Left renal cortex interstitium (tissue), 4 donors: ENCODE measurements at regions not wholly inside any gene's neighbourhood (a gene's known extent, or its start where the extent isn't known, plus 50 kb on each side); places are given as distances from the start of the nearest gene placed in this dataset.

ENCODE experiments used
- DNase-seq, 4 donors: peaks; one replicate each; pipeline ENCODE4 v3.0.0-alpha.2; 2013; ENCODE audit warnings: low read depth in 4 of 4, low spot score in 2 of 4, missing footprints in 1 of 4

DNA sequence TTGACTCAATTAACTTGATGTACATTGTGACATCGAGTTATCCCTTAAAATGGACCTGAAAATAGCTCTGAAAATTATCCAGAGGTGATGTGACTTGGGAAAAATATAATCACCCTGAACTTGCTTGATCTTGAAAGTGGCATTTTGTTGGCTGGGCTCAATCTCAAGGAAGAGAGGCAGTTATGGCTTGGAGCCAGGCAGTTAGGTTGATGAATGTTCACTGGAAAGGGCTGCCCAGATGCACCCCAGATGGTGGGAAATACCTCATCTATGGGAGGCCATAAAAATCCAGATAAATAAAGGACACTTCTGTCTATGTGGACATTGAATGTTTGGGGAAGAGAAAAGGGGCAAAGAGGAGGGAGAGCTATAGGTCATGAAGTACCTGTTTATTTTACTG lies 55.7 kb upstream of the OR5AN1 start:
- DNase-seq: no peak

DNA sequence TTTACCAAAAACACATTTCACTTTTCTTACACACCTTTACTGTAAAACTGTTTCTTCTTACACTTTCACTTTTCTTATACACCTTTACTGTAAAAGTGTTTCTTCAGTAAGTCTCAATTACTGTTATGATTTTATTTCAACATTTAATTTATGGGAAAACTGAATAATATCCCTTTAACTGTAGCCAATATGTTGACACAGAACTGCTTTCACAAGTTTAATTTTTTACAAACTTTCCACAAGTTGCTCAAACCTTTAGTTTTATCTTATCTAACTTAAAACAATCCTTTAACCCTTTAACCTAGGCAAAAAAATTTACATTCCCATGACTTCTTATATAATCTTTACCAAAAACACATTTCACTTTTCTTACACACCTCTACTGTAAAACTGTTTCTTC lies 63.3 kb upstream of the OR5AN1 start:
- DNase-seq: no peak

DNA sequence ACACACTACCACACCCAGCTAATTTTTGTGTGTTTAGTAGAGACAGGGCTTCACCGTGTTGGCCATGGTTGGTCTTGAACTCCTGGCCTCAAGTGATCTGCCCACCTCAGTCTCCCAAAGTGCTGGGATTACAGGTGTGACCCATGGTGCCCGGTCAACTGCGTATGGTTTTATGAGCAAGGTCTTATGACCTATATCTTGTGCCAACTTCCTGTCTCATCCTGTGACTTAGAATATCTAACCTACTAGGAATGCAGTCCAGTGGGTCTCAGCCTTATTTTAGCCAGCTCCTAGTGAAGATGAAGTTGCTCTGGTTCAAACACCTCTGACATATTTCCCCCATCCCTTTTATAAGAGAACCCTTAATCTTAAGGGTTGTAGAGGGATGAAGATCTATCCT lies 66.1 kb upstream of the OR5AN1 start:
- DNase-seq: no peak

DNA sequence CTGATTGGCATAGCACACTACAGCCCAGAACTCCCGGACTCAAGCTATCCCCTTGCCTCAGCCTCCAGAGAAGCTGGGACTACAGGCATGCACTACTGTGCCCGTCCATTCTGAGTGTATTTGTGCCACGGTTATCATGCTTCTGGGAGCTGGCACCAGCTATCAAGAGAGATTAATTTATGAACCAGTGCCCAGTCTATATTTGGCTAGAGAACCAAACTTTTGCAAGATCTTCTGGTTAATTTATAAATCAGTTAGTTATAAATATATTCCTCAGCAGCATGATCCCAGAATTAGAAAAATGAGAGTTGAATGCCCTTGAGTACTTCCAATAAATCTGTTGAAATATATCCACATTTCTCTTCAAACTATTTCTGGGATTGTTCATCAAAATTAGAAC lies 67.5 kb upstream of the OR5AN1 start:
- DNase-seq: no peak

GRCh38 chr11:59289356-59290181 lies 69.1 kb upstream of the OR5AN1 start:
- DNase-seq: no peak

- DNase-seq: no peak
Measured at GRCh38 chr11:59285716-59286260, 72.9 kb upstream of the OR5AN1 start.

- no peak for DNase-seq
Measured at GRCh38 chr11:59284773-59285129, 72.0 kb upstream of the MPEG1 start.

GRCh38 chr11:59283825-59284772 lies 71.4 kb upstream of the MPEG1 start:
- peak; percentile 11 to 36 (median 16) for DNase-seq

DNA sequence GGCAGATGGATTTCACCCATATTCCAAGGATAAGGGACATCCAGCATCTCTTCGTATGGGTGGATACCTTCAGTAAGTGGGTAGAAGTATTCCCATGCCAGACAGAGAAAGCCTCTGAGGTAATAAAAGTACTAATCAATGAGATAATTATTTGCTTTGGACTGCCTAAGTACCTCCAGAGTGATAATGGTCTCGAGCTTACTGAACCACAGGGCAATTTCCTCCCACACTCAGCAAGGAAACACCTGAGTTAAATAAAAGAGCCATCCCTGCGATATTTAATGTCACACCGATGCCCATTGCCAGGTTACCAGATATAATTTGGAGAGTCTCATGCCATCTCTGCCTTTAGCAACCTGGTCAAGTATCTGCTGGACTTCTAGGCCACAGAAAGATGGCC lies 70.6 kb upstream of the MPEG1 start:
- no peak for DNase-seq

- DNase-seq: no peak
Measured at GRCh38 chr11:59281177-59281576, 68.5 kb upstream of the MPEG1 start.

- no peak for DNase-seq
Measured at GRCh38 chr11:59273373-59273841, 60.7 kb upstream of the MPEG1 start.

DNA sequence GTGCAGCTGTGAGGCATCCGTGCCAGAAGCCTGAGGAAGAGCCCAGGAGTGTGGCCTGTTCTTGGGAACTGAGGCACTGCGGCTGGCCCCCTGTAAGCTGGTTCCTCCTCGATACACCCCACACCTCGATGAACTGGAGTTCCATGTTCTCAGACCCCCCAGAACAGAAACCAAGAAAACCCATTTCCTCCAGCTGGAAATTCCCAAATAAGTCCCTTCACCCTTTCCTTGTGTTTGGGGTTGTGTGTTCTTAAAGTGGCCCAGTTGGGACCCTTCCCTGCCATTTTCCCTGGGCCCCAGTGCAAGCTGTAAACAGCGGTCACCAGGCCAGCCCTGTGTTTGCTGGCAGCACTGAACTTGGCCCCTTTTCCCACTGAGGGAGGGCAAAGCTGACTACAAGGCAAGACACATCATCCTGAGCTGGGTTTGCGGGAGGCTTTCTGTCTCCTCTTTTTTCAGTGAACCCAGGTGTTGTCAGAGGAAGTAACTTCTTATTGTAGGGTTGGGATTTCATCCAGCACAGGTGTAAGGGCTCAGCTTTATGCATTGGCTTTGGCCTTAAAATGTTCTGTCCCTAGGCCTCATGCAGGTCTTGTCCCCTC lies 60.1 kb upstream of the MPEG1 start:
- DNase-seq: no peak

GRCh38 chr11:59271811-59272327 lies 59.1 kb upstream of the MPEG1 start:
- DNase-seq: no peak

- DNase-seq: no peak
Measured at GRCh38 chr11:59271247-59271755, 58.6 kb upstream of the MPEG1 start.

- DNase-seq: no peak
Measured at GRCh38 chr11:59267736-59268475, 55.2 kb upstream of the MPEG1 start.

DNA sequence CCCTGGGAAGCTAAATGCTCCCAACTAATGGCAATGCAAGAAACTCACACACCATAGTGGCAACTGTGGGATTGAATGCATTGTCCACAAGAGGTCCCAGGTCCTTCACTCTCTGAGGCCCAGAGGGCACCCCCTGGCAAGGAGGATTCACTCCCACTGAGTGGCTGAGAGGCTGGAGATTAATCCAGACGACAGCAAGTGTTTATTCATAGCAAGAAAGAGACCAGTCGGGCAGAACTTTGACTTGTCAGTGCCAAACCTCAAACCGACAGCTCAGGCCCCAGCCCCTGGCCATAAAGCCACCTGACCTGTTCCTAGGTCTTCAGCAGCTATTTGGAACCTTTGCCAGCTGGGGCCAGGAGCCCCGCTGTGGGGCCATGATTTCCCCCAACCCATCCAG lies 54.5 kb upstream of the MPEG1 start:
- no peak for DNase-seq

DNA sequence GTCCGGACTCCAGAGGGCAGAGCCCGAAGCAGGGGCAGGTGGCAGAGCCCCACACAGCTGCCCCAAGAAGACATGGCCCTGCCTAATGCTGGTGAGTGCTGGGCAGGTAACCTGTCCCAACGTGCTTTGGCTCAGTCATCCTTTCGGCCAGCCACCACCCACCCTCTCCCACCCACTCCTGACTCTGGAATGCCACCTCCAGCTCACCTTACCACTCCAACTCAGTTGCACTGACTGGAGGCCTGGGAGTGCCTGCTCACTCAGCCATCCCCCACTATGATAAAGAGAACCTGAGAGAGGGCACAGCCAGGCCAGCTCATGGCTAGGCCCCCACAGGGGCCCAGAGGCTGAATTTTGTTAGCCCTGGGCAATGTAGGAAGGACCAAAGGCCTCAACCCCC lies 53.8 kb upstream of the MPEG1 start:
- DNase-seq: no peak

DNA sequence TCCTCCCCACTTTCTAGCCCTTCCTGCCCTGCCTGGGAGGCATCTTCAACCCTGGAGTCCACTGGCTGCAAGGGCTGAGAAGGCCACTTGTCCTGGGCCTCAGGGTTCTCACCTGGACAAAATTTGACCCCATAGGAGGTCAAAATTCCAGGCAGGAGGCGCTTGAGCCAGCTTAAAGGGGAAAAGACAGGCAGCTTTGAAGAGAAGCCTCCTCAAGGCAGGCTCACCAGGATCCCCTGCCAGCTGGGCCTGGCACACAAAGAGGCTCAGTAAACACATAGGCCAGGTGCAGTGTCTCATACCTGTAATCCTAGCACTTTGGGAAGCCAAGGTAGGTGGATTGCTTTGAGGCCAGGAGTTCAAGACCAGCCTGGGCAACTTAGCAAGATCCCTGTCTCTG lies 53.0 kb upstream of the MPEG1 start:
- no peak for DNase-seq

DNA sequence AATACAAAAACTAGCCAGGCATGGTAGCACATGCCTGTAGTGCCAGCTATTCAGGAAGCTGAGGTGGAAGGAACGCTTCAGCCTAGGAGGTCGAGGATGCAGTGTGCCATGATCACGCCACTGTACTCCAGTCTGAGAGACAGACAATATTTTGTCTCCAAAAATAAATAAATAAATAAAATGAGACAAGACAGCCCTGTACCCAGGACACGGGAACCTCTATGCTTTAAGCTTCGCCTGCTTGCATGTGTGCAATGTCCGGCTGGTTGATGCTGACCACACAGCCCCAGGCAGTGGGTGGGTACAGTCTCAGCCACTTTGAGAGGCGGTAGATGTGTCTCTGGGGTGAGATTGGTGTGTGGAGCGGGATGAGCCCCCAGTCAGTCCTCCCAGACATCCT lies 52.0 kb upstream of the MPEG1 start:
- DNase-seq: no peak
